ENCODE measurements at regions not wholly inside any gene's neighbourhood (a gene's known extent, or its start where the extent isn't known, plus 50 kb on each side); places are given as distances from the start of the nearest gene placed in this dataset.
"Not testable (repeated sequence)": the region's sequence is repeated elsewhere in the genome, so short reads cannot be mapped to it uniquely, and the experiment has no call there.

GRCh38 chr2:128593518-128593878, 274.8 kb upstream of the HS6ST1 start:
- in situ Hi-C loops (cut with MboI; ENCODE audit: low sequenced_read_pairs), result no loop called here

DNA sequence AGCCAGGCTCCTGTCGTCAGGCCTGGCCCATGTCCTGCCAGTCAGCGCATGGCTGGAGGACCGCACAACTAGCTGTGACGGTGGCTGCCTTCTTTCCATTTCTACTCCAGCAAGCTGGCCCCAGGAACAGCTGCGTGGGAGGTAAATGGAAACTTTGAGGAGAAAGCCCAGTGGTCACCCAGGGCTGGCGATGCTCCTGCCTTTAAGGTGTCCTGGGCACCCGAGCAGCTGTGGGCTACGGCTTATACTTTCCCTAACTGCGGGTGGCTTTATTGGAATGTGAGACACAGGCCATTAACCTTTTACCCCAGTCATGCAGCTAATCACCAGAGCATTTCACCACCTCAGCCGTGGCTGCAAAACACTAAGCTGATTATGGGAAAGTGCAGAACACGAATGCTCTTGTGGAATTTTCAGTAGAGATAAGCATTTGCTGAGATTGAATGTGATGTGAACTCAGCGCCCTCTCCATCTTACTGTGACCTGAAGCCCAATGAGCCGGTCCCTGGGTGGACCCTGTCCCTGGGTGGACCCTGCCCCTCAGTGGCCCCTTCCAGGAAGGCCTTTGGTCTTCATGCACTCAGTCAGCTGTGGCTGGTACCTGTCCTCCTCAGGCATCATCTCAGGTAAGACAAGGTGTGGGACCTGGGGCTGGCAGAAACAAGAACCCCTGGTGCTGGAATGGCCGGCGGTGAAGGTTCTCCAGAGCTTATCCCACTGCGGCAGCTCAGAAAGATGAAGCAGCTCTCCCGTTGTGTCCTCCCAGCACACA, 275.4 kb upstream of the HS6ST1 start:
- in situ Hi-C loops (cut with MboI; ENCODE audit: low sequenced_read_pairs), result no loop called here

GRCh38 chr2:128594651-128594910, 275.9 kb upstream of the HS6ST1 start:
- in situ Hi-C loops (cut with MboI; ENCODE audit: low sequenced_read_pairs), result no loop called here

DNA sequence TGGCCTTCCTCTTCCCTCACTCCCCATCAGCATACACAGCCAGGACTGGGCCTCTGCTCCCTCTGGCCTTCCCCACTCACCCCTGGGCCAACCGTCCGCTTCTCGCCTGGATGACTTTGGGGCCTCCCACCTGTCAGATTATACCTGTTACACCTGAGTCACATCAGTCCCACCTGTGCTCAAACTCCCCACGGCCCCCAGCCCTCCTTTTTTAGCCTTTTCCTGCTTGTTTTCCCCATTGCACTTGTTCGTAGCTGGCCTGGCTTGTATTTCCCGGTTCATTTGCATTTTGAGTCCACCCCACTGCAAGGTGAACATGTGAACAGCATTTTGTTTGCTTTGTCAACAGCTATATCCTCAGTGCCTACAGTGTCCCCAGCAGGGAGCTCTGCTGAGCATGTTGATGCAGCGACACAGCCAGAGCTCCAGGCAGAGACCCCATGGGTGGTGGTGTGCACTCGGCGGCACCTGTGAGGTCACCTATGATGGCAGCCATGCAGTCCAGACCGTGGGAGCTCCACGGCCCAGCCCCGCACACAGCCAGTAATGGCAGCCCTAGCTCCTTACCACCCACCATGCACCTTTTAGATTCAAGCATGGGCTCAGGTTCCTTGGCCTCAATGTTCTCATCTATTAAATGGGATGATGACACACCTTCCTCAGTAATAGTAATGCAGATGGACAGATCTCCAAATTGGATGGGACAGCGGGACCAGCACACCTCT, 276.4 kb upstream of the HS6ST1 start:
- in situ Hi-C loops (cut with MboI; ENCODE audit: low sequenced_read_pairs), result no loop called here

- in situ Hi-C loops (cut with MboI; ENCODE audit: low sequenced_read_pairs), result no loop called here
Observed at GRCh38 chr2:128595763-128596395, 277.2 kb upstream of the HS6ST1 start.

GRCh38 chr2:128596396-128597120, 277.9 kb upstream of the HS6ST1 start:
- in situ Hi-C loops (cut with MboI; ENCODE audit: low sequenced_read_pairs), result no loop called here

GRCh38 chr2:128597121-128597762, 278.6 kb upstream of the HS6ST1 start:
- in situ Hi-C loops (cut with MboI; ENCODE audit: low sequenced_read_pairs), result no loop called here

GRCh38 chr2:128598260-128598659, 279.6 kb upstream of the HS6ST1 start:
- in situ Hi-C loops (cut with MboI; ENCODE audit: low sequenced_read_pairs), result not testable (repeated sequence)

- in situ Hi-C loops (cut with MboI; ENCODE audit: low sequenced_read_pairs), result no loop called here
Observed at GRCh38 chr2:128598862-128599441, 280.3 kb upstream of the HS6ST1 start.

GRCh38 chr2:128599700-128600099, 281.0 kb upstream of the HS6ST1 start:
- in situ Hi-C loops (cut with MboI; ENCODE audit: low sequenced_read_pairs), result no loop called here

GRCh38 chr2:128600581-128601297, 282.1 kb upstream of the HS6ST1 start:
- in situ Hi-C loops (cut with MboI; ENCODE audit: low sequenced_read_pairs), result no loop called here

GRCh38 chr2:128601298-128602037, 282.8 kb upstream of the HS6ST1 start:
- in situ Hi-C loops (cut with MboI; ENCODE audit: low sequenced_read_pairs), result no loop called here

DNA sequence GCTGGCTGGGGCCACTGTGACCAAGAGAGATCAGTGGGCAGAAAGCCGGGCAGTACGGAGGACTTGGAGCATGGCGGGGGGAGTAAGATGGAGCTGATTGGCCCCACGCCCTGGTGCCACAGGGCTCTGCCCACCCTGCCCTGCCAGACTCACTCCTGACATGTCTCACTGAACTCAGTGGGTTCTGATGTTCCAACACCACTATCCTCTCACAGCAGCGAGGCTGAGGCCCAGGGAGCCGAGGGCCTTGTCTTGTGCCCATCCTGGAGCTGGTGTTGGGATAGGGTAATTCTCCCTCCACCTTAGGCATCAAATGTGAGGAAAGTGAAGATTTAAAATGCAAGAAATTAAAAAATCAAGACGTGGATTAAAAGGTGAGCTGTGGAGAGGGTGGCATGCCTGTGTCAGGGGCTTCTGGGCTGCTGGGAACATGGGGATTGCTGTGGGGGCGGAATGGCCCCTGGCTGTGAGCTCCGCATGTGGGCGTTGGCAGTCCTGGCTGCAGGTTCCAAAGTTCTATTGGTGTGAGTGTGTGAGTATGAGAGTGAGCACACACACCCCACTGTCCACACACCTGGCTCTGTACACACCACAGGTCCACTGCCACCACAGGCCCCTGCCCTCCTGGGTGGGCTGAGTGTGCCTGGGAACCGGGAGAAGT, 283.5 kb upstream of the HS6ST1 start:
- in situ Hi-C loops (cut with MboI; ENCODE audit: low sequenced_read_pairs), result no loop called here

DNA sequence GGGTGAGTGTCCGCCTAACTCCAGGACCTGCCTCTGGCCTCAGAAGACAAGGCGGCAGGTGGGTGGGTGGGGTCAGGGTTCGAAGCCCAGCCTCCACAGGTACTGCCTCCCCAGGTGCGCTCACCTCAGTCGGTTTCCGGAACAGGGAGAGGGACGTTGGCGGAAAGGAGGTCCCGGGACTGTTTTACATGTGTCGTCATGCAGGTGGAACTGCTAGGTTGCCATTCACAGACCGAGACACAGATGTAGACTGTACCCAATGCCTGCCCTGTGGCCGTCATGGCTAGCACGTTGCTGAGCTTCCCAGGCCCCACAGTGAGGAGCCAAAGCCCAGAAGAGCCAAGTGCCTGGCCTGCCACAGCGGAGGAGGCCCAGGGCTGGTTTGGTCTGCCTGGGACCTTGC, 284.0 kb upstream of the HS6ST1 start:
- in situ Hi-C loops (cut with MboI; ENCODE audit: low sequenced_read_pairs), result no loop called here

GRCh38 chr2:128603411-128603924, 284.8 kb upstream of the HS6ST1 start:
- in situ Hi-C loops (cut with MboI; ENCODE audit: low sequenced_read_pairs), result no loop called here

- in situ Hi-C loops (cut with MboI; ENCODE audit: low sequenced_read_pairs), result no loop called here
Observed at GRCh38 chr2:128604045-128604444, 285.4 kb upstream of the HS6ST1 start.

GRCh38 chr2:128604581-128604980, 285.9 kb upstream of the HS6ST1 start:
- in situ Hi-C loops (cut with MboI; ENCODE audit: low sequenced_read_pairs), result not testable (repeated sequence)

GRCh38 chr2:128605421-128605820, 286.8 kb upstream of the HS6ST1 start:
- in situ Hi-C loops (cut with MboI; ENCODE audit: low sequenced_read_pairs), result no loop called here

- in situ Hi-C loops (cut with MboI; ENCODE audit: low sequenced_read_pairs), result no loop called here
Observed at GRCh38 chr2:128605931-128606330, 287.3 kb upstream of the HS6ST1 start.

All from HL-60/S4 treated with retinoic acid at 250 ng/mL for 4 days and 3 days (cell line).